Endodermal cell (in vitro differentiated cells): ENCODE measurements at regions not wholly inside any gene's neighbourhood (a gene's known extent, or its start where the extent isn't known, plus 50 kb on each side); places are given as distances from the start of the nearest gene placed in this dataset.

Experiments
- DNase-seq: peaks from one replicate; pipeline ENCODE4 v3.0.0-alpha.2; 2017
- H3K27ac ChIP-seq: 2 replicates; pipeline ENCODE4 v1.5.1; 2013; ENCODE audit warnings: mild to moderate bottlenecking, low read depth, low read length, moderate library complexity
- H3K27me3 ChIP-seq: 2 replicates; pipeline ENCODE4 v1.6.1; 2013; ENCODE audit warnings: mild to moderate bottlenecking, low read length, moderate library complexity; ENCODE audit not compliant: insufficient read depth, control insufficient read depth, poor library complexity, severe bottlenecking
- H3K36me3 ChIP-seq: 2 replicates; pipeline ENCODE4 v1.7.0; 2013; ENCODE audit warnings: mild to moderate bottlenecking, low read length, moderate library complexity; ENCODE audit not compliant: control insufficient read depth, insufficient read depth
- H3K4me1 ChIP-seq: one replicate; pipeline ENCODE4 v1.7.0; 2013; ENCODE audit warnings: low read length; ENCODE audit not compliant: control insufficient read depth, insufficient read depth
- H3K4me3 ChIP-seq: 2 replicates; pipeline ENCODE4 v1.5.1; 2013; ENCODE audit warnings: mild to moderate bottlenecking, low read length, moderate library complexity
- H3K9ac ChIP-seq: 2 replicates; pipeline ENCODE4 v1.6.1; 2013; ENCODE audit warnings: mild to moderate bottlenecking, low read length, moderate library complexity; ENCODE audit not compliant: poor library complexity, severe bottlenecking; ENCODE audit errors: extremely low read depth
- H3K9me3 ChIP-seq: 2 replicates; pipeline ENCODE4 v1.6.1; 2013; ENCODE audit warnings: mild to moderate bottlenecking, low read length, moderate library complexity; ENCODE audit not compliant: control insufficient read depth
- H3K27ac Mint-ChIP-seq: 2 replicates; pipeline ENCODE4 v1.8.0; 2020; ENCODE audit warnings: mixed read lengths
- H3K27me3 Mint-ChIP-seq: 2 replicates; pipeline ENCODE4 v1.8.0; 2021; ENCODE audit warnings: mild to moderate bottlenecking, mixed read lengths; ENCODE audit not compliant: insufficient read depth
- H3K36me3 Mint-ChIP-seq: 2 replicates; pipeline ENCODE4 v1.8.0; 2020; ENCODE audit warnings: low read depth, mixed read lengths
- H3K4me1 Mint-ChIP-seq: 2 replicates; pipeline ENCODE4 v1.8.0; 2020; ENCODE audit warnings: mixed read lengths
- H3K4me3 Mint-ChIP-seq: 2 replicates; pipeline ENCODE4 v1.8.0; 2020; ENCODE audit warnings: mild to moderate bottlenecking, moderate library complexity, mixed read lengths
- H3K9me3 Mint-ChIP-seq: 2 replicates; pipeline ENCODE4 v1.8.0; 2020; ENCODE audit warnings: mild to moderate bottlenecking, mixed read lengths
- CTCF ChIP-seq: fragments of 200-600 bp; sonication (generic); conservative IDR thresholded peaks from 2 replicates; pipeline ENCODE4 v1.5.0; 2021; ENCODE audit warnings: antibody characterized with exemption, mild to moderate bottlenecking
- WGBS, 2 experiments: methylation state at CpG; one replicate each; pipeline versions ENCODE4 v1.1.5 to v1.1.7; 2013; ENCODE audit warnings: missing lambda C conversion rate in 2 of 2, mixed read lengths in 1 of 2; ENCODE audit not compliant: insufficient coverage in 1 of 2, insufficient read length in 1 of 2; 5-methylcytosine and 5-hydroxymethylcytosine counted together

- Mint-ChIP-seq H3K4me1 (peaks cover 33% of the 10 kb centered on the region), H3K36me3 (no peaks in the 10 kb centered on the region), H3K4me3 (no peak overlapping the region), H3K9me3 (no peaks in the 10 kb centered on the region), H3K27ac (no peak overlapping the region), H3K27me3 (no peaks in the 10 kb centered on the region)
- no peaks in the 10 kb centered on the region for H3K27me3 ChIP-seq
- 75 to 100% methylated on average over 2 to 3 of the region's 3 CpGs for WGBS, 2 experiments
- DNase-seq = no peak
- H3K9me3 ChIP-seq = no peaks in the 10 kb centered on the region
- no peak overlapping the region for H3K9ac ChIP-seq
- no peaks in the 10 kb centered on the region for H3K36me3 ChIP-seq
- no peak for TF ChIP-seq CTCF
- no peak overlapping the region for H3K27ac ChIP-seq
- peaks cover 19% of the 10 kb centered on the region for H3K4me1 ChIP-seq
- peak overlapping the region; percentile 11 for H3K4me3 ChIP-seq
These were observed 72.6 kb upstream of the CDIN1 start for GRCh38 chr15:36506733-36507356.

GRCh38 chr15:36507458-36507857 lies 72.0 kb upstream of the CDIN1 start:
- no peaks in the 10 kb centered on the region for H3K27me3 ChIP-seq
- H3K4me1 Mint-ChIP-seq = peaks cover 32% of the 10 kb centered on the region
- H3K9me3 Mint-ChIP-seq = no peaks in the 10 kb centered on the region
- WGBS, 2 experiments = 92% methylated on average over 1 of the region's 1 CpG; no CpG with 5 or more reads in 1 of the 2 experiments
- H3K9me3 ChIP-seq = no peaks in the 10 kb centered on the region
- H3K4me3 ChIP-seq = no peak overlapping the region
- no peak overlapping the region for H3K4me3 Mint-ChIP-seq
- H3K4me1 ChIP-seq = peaks cover 19% of the 10 kb centered on the region
- H3K36me3 ChIP-seq = no peaks in the 10 kb centered on the region
- no peak overlapping the region for H3K27ac ChIP-seq
- DNase-seq = no peak
- H3K36me3 Mint-ChIP-seq = no peaks in the 10 kb centered on the region
- H3K27me3 Mint-ChIP-seq = no peaks in the 10 kb centered on the region
- H3K9ac ChIP-seq = no peak overlapping the region
- TF ChIP-seq CTCF = no peak
- no peak overlapping the region for H3K27ac Mint-ChIP-seq

GRCh38 chr15:36511594-36511993 lies 67.8 kb upstream of the CDIN1 start:
- H3K9me3 ChIP-seq = no peaks in the 10 kb centered on the region
- no peak for DNase-seq
- peaks cover 7% of the 10 kb centered on the region for H3K27me3 Mint-ChIP-seq
- peak overlapping the region; percentile 8 for H3K4me3 ChIP-seq
- no peak overlapping the region for H3K27ac ChIP-seq
- TF ChIP-seq CTCF = no peak
- H3K36me3 Mint-ChIP-seq = no peaks in the 10 kb centered on the region
- no peak overlapping the region for H3K9ac ChIP-seq
- H3K9me3 Mint-ChIP-seq = no peaks in the 10 kb centered on the region
- peaks cover 28% of the 10 kb centered on the region for H3K4me1 Mint-ChIP-seq
- no peak overlapping the region for H3K4me3 Mint-ChIP-seq
- no peak overlapping the region for H3K27ac Mint-ChIP-seq
- WGBS, 2 experiments = 93 to 100% methylated on average over 1 to 3 of the region's 3 CpGs
- H3K27me3 ChIP-seq = peaks cover 11% of the 10 kb centered on the region
- no peaks in the 10 kb centered on the region for H3K36me3 ChIP-seq
- H3K4me1 ChIP-seq = peaks cover 16% of the 10 kb centered on the region
